HCT116 (cell line): ENCODE measurements at regions not wholly inside any gene's neighbourhood (a gene's known extent, or its start where the extent isn't known, plus 50 kb on each side); places are given as distances from the start of the nearest gene placed in this dataset.

ENCODE experiments used
- ATAC-seq: fragments of 200-7000 bp; cut with Tn5 transposase; 2 replicates; pipeline ENCODE4 v1.9.1; 2020; ENCODE audit warnings: mild to moderate bottlenecking, moderate library complexity
- BruUV-seq: library from RNA; stranded (reverse); fragments of 400-500 nt; replicated peaks from 2 replicates; lab custom pipeline; 2021; lab: Mats Ljungman, UMichigan
- CTCF ChIA-PET: fragments of 300-600 bp; sonication (Branson Sonifier 250); formaldehyde crosslinking; loops from one replicate; lab custom pipeline; 2021; ENCODE audit warnings: antibody characterized with exemption; lab: Charles Lee
- POLR2A ChIA-PET: fragments of 300-600, 350-600 bp; sonication (Branson Sonifier 250); formaldehyde crosslinking; loops from one replicate; lab custom pipeline; 2021; ENCODE audit warnings: antibody characterized with exemption; lab: Charles Lee
- RAD21 ChIA-PET, 2 experiments: fragments of 300-600 bp; sonication (Branson Sonifier 250); formaldehyde crosslinking; loops; one replicate each; lab custom pipeline; 2023; ENCODE audit warnings: low total read pairs in 2 of 2; ENCODE audit not compliant: uncharacterized antibody in 2 of 2, unreplicated experiment in 2 of 2, low non-redundant PET in 1 of 2; lab: Charles Lee
- DNase-seq: peaks from one replicate; pipeline ENCODE4 v3.0.0-alpha.2; 2010; ENCODE audit warnings: low read depth, low spot score
- H2AFZ ChIP-seq: fragments of 200-600 bp; shearing (Covaris generic), sonication (generic); 2 replicates; pipeline ENCODE4 v1.6.1; 2017; ENCODE audit warnings: low read depth, mixed run types, mixed read lengths, antibody characterized with exemption, low read length; ENCODE audit not compliant: poor library complexity, severe bottlenecking
- H3K27ac ChIP-seq: 2 replicates; pipeline ENCODE4 v1.5.1; 2012; ENCODE audit warnings: low read depth, low read length
- H3K27me3 ChIP-seq: fragments of 200-600 bp; sonication (generic); 2 replicates; pipeline ENCODE4 v1.6.1; 2016; ENCODE audit warnings: mixed run types, low read length, mixed read lengths; ENCODE audit not compliant: insufficient read depth
- H3K36me3 ChIP-seq, 2 experiments: fragments of 200-500 bp in 1 of 2; fragments of 200-600 bp in 1 of 2; sonication (Bioruptor generic) in 1 of 2; sonication (generic) in 1 of 2; 2 replicates each; pipeline versions ENCODE4 v1.5.1 to v1.6.1; 2014 to 2016; ENCODE audit warnings: low read length in 2 of 2, inconsistent platforms in 1 of 2, mixed read lengths in 1 of 2, mixed run types in 1 of 2; ENCODE audit not compliant: insufficient read depth in 2 of 2, control insufficient read depth in 1 of 2
- H3K4me1 ChIP-seq, 2 experiments: fragments of 200-600 bp in 1 of 2; sonication (generic) in 1 of 2; 2 replicates each; pipeline versions ENCODE4 v1.5.1 to v1.6.1; 2012 to 2017; ENCODE audit warnings: low read length in 2 of 2, inconsistent platforms in 1 of 2, mild to moderate bottlenecking in 1 of 2, mixed read lengths in 1 of 2, mixed run types in 1 of 2, moderate library complexity in 1 of 2; ENCODE audit not compliant: insufficient read depth in 2 of 2, control insufficient read depth in 1 of 2
- H3K4me2 ChIP-seq: fragments of 200-600 bp; sonication (generic); 2 replicates; pipeline ENCODE4 v1.6.1; 2017; ENCODE audit warnings: mixed run types, low read length, mixed read lengths
- H3K4me3 ChIP-seq, 2 experiments: fragments of 200-600 bp in 1 of 2; sonication (generic) in 1 of 2; replicated peaks in 1 of 2; 2 replicates each; pipeline ENCODE4 v1.5.1; 2011 to 2016; ENCODE audit warnings: low read length in 2 of 2, control low read depth in 1 of 2, low read depth in 1 of 2, mild to moderate bottlenecking in 1 of 2, mixed read lengths in 1 of 2, mixed run types in 1 of 2
- H3K79me2 ChIP-seq: fragments of 200-600 bp; sonication (generic); 2 replicates; pipeline ENCODE4 v1.6.1; 2017; ENCODE audit warnings: mild to moderate bottlenecking, mixed run types, low read length, moderate library complexity, mixed read lengths; ENCODE audit not compliant: insufficient read depth
- H3K9ac ChIP-seq: fragments of 200-600 bp; sonication (generic); 2 replicates; pipeline ENCODE4 v1.6.1; 2016; ENCODE audit warnings: low read length, mixed read lengths
- H3K9me2 ChIP-seq: fragments of 200-600 bp; sonication (generic), shearing (Covaris generic); 2 replicates; pipeline ENCODE4 v1.6.1; 2017; ENCODE audit warnings: mixed run types, mild to moderate bottlenecking, moderate library complexity; ENCODE audit not compliant: insufficient read depth
- H3K9me3 ChIP-seq, 2 experiments: fragments of 200-500 bp in 1 of 2; fragments of 200-600 bp in 1 of 2; sonication (Bioruptor generic) in 1 of 2; sonication (generic) in 1 of 2; 2 replicates each; pipeline ENCODE4 v1.6.1; 2014 to 2017; ENCODE audit warnings: low read length in 2 of 2, mixed read lengths in 2 of 2, inconsistent platforms in 1 of 2, low read depth in 1 of 2, mild to moderate bottlenecking in 1 of 2, mixed run types in 1 of 2, moderate library complexity in 1 of 2; ENCODE audit not compliant: control insufficient read depth in 1 of 2, insufficient read depth in 1 of 2
- H4K20me1 ChIP-seq: fragments of 200-600 bp; sonication (generic), shearing (Covaris generic); 2 replicates; pipeline ENCODE4 v1.6.1; 2017; ENCODE audit warnings: mixed run types, mild to moderate bottlenecking, moderate library complexity; ENCODE audit not compliant: insufficient read depth
- CBX3 ChIP-seq: IDR thresholded peaks from 2 replicates; pipeline ENCODE4 v1.6.1; 2012; ENCODE audit warnings: low read depth
- EGR1 ChIP-seq: IDR thresholded peaks from 2 replicates; pipeline ENCODE4 v1.6.1; 2012; ENCODE audit warnings: low read depth
- EZH2 ChIP-seq: fragments of 200-600 bp; sonication (generic); IDR thresholded peaks from 2 replicates; pipeline ENCODE4 v1.6.1; 2017; ENCODE audit warnings: antibody characterized with exemption, mixed run types
- EZH2phosphoT487 ChIP-seq: fragments of 200-600 bp; IDR thresholded peaks from 2 replicates; pipeline ENCODE4 v1.6.1; 2018; ENCODE audit warnings: antibody characterized with exemption, borderline replicate concordance
- FOSL1 ChIP-seq: IDR thresholded peaks from 2 replicates; pipeline ENCODE4 v1.6.1; 2012; ENCODE audit warnings: low read depth
- POLR2A ChIP-seq: IDR thresholded peaks from 2 replicates; pipeline ENCODE4 v1.7.0; 2011; ENCODE audit warnings: borderline replicate concordance; ENCODE audit not compliant: insufficient read depth, insufficient read length; ENCODE audit errors: extremely low read depth
- POLR2AphosphoS5 ChIP-seq: IDR thresholded peaks from 2 replicates; pipeline ENCODE4 v1.6.1; 2011; ENCODE audit warnings: mild to moderate bottlenecking, low read depth, low read length, moderate library complexity
- RAD21 ChIP-seq: IDR thresholded peaks from 2 replicates; pipeline ENCODE4 v1.6.1; 2012; ENCODE audit warnings: low read depth, mild to moderate bottlenecking
- SIN3A ChIP-seq: IDR thresholded peaks from 2 replicates; pipeline ENCODE4 v1.6.1; 2012; ENCODE audit warnings: low read depth
- SP1 ChIP-seq: IDR thresholded peaks from 2 replicates; pipeline ENCODE4 v1.6.1; 2012; ENCODE audit warnings: low read depth
- SRF ChIP-seq: IDR thresholded peaks from 2 replicates; pipeline ENCODE4 v1.6.1; 2012; ENCODE audit warnings: low read depth
- TCF7L2 ChIP-seq: IDR thresholded peaks from 2 replicates; pipeline ENCODE4 v1.7.0; 2011; ENCODE audit warnings: borderline replicate concordance, inconsistent platforms; ENCODE audit not compliant: insufficient read depth, insufficient read length; ENCODE audit errors: extremely low read depth
- YY1 ChIP-seq: IDR thresholded peaks from 2 replicates; pipeline ENCODE4 v1.6.1; 2011; ENCODE audit warnings: low read length, low read depth, moderate library complexity, mild to moderate bottlenecking; ENCODE audit not compliant: insufficient replicate concordance; ENCODE audit errors: extremely low read depth
- ZFX ChIP-seq: fragments of 450-650 bp; IDR thresholded peaks from 2 replicates; pipeline ENCODE4 v1.6.1; 2017
- intact Hi-C: fragments of 100-400 bp; cut with micrococcal nuclease; formaldehyde crosslinking; loops from 2 replicates; pipeline ENCODE4 v1.10.0; 2022
- TF ChIP-seq, protein P1 (sequence below), 3 experiments: fragments of 200-600 bp in 1 of 3; sonication (generic) in 1 of 3; IDR thresholded peaks in 2 of 3; conservative IDR thresholded peaks in 1 of 3; 2 replicates each; pipeline ENCODE4 v1.5.1; 2012 to 2017; ENCODE audit warnings: low read depth in 2 of 3, low read length in 2 of 3, antibody characterized with exemption in 1 of 3, borderline replicate concordance in 1 of 3, control low read depth in 1 of 3, mild to moderate bottlenecking in 1 of 3, mixed read lengths in 1 of 3, mixed run types in 1 of 3, moderate library complexity in 1 of 3; ENCODE audit not compliant: insufficient read depth in 1 of 3
- TF ChIP-seq, protein P2 (sequence below): IDR thresholded peaks from 2 replicates; pipeline ENCODE4 v1.6.1; 2012
- TF ChIP-seq, protein P3 (sequence below): IDR thresholded peaks from 2 replicates; pipeline ENCODE4 v1.6.1; 2011; ENCODE audit warnings: mild to moderate bottlenecking, low read length, moderate library complexity; ENCODE audit not compliant: insufficient replicate concordance; ENCODE audit errors: extremely low read depth
- TF ChIP-seq, protein P4 (sequence below): IDR thresholded peaks from 2 replicates; pipeline ENCODE4 v1.6.1; 2012
- TF ChIP-seq, protein P5 (sequence below): IDR thresholded peaks from 2 replicates; pipeline ENCODE4 v1.6.1; 2012; ENCODE audit warnings: low read depth

DNA sequence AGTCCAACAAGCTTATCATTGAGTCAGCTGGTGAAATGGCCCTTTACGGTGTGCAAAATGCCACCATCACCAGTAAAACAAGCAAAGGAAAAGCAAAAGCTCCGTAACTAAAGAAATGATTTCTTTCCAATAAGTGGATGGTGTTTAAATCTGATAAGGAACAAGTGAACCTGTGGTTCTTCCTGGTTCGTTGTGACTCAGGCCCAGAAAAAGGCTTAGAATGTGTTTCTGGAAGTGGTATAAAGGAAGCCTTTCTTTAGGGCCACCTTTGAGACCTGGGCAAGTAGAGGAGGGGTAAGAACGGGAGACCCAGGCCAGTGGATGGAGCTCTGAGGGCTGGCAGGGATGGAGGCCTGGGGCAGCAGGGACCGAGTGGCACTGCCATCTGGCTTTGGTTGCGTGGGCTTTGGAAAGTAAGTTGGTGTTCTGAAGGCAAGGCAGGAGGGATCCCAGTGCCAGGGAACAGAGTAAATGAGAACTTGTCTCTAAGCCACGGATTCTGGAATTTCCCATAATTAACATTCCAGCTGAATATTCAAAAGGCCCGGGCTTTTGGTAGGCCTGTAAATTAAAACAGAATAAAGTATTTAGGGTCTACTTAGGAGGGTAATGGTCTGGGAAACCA is 87.9 kb upstream of the LMO4 start:
- no peaks in the 10 kb centered on the region for H3K9me3 ChIP-seq
- no peak overlapping the region for H3K4me3 ChIP-seq
- BruUV-seq: no TSS peak
- H3K79me2 ChIP-seq: no peaks in the 10 kb centered on the region
- no peak overlapping the region for H3K9ac ChIP-seq
- no peak for DNase-seq
- H2AFZ ChIP-seq: no peak overlapping the region
- intact Hi-C loops: no loop called here
- H4K20me1 ChIP-seq: no peaks in the 10 kb centered on the region
- ChIA-PET POLR2A (no interaction called here), RAD21 (no interaction called here), CTCF (no interaction called here)
- no peak for ATAC-seq
- no peaks in the 10 kb centered on the region for H3K27me3 ChIP-seq
- no peak overlapping the region for H3K4me2 ChIP-seq
- H3K9me2 ChIP-seq: no peaks in the 10 kb centered on the region
- H3K36me3 ChIP-seq: no peaks in the 10 kb centered on the region
- no peak for TF ChIP-seq POLR2A
- TF ChIP-seq FOSL1: no peak
- no peak for TF ChIP-seq EZH2
- no peak for TF ChIP-seq SRF
- TF ChIP-seq SP1: no peak
- TF ChIP-seq POLR2AphosphoS5: no peak
- no peak for TF ChIP-seq EZH2phosphoT487
- TF ChIP-seq YY1: no peak
- TF ChIP-seq, protein P1, sequence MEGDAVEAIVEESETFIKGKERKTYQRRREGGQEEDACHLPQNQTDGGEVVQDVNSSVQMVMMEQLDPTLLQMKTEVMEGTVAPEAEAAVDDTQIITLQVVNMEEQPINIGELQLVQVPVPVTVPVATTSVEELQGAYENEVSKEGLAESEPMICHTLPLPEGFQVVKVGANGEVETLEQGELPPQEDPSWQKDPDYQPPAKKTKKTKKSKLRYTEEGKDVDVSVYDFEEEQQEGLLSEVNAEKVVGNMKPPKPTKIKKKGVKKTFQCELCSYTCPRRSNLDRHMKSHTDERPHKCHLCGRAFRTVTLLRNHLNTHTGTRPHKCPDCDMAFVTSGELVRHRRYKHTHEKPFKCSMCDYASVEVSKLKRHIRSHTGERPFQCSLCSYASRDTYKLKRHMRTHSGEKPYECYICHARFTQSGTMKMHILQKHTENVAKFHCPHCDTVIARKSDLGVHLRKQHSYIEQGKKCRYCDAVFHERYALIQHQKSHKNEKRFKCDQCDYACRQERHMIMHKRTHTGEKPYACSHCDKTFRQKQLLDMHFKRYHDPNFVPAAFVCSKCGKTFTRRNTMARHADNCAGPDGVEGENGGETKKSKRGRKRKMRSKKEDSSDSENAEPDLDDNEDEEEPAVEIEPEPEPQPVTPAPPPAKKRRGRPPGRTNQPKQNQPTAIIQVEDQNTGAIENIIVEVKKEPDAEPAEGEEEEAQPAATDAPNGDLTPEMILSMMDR (IDR thresholded peaks at IDR 0.05 in 2 of 3, conservative IDR thresholded peaks at IDR 0.05 in 1 of 3; ENCODE audit: borderline replicate concordance in 1 of 3, insufficient read depth in 1 of 3, low read depth in 2 of 3, low read length in 2 of 3): no peak
- TF ChIP-seq, protein P2, sequence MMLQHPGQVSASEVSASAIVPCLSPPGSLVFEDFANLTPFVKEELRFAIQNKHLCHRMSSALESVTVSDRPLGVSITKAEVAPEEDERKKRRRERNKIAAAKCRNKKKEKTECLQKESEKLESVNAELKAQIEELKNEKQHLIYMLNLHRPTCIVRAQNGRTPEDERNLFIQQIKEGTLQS: no peak
- TF ChIP-seq RAD21: no peak
- no peak for TF ChIP-seq SIN3A
- TF ChIP-seq TCF7L2: no peak
- TF ChIP-seq, protein P3, sequence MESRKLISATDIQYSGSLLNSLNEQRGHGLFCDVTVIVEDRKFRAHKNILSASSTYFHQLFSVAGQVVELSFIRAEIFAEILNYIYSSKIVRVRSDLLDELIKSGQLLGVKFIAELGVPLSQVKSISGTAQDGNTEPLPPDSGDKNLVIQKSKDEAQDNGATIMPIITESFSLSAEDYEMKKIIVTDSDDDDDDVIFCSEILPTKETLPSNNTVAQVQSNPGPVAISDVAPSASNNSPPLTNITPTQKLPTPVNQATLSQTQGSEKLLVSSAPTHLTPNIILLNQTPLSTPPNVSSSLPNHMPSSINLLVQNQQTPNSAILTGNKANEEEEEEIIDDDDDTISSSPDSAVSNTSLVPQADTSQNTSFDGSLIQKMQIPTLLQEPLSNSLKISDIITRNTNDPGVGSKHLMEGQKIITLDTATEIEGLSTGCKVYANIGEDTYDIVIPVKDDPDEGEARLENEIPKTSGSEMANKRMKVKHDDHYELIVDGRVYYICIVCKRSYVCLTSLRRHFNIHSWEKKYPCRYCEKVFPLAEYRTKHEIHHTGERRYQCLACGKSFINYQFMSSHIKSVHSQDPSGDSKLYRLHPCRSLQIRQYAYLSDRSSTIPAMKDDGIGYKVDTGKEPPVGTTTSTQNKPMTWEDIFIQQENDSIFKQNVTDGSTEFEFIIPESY: no peak
- no peak for TF ChIP-seq EGR1
- TF ChIP-seq, protein P4, sequence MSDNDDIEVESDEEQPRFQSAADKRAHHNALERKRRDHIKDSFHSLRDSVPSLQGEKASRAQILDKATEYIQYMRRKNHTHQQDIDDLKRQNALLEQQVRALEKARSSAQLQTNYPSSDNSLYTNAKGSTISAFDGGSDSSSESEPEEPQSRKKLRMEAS: no peak
- no peak for TF ChIP-seq ZFX
- TF ChIP-seq, protein P5, sequence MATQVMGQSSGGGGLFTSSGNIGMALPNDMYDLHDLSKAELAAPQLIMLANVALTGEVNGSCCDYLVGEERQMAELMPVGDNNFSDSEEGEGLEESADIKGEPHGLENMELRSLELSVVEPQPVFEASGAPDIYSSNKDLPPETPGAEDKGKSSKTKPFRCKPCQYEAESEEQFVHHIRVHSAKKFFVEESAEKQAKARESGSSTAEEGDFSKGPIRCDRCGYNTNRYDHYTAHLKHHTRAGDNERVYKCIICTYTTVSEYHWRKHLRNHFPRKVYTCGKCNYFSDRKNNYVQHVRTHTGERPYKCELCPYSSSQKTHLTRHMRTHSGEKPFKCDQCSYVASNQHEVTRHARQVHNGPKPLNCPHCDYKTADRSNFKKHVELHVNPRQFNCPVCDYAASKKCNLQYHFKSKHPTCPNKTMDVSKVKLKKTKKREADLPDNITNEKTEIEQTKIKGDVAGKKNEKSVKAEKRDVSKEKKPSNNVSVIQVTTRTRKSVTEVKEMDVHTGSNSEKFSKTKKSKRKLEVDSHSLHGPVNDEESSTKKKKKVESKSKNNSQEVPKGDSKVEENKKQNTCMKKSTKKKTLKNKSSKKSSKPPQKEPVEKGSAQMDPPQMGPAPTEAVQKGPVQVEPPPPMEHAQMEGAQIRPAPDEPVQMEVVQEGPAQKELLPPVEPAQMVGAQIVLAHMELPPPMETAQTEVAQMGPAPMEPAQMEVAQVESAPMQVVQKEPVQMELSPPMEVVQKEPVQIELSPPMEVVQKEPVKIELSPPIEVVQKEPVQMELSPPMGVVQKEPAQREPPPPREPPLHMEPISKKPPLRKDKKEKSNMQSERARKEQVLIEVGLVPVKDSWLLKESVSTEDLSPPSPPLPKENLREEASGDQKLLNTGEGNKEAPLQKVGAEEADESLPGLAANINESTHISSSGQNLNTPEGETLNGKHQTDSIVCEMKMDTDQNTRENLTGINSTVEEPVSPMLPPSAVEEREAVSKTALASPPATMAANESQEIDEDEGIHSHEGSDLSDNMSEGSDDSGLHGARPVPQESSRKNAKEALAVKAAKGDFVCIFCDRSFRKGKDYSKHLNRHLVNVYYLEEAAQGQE: no peak
- no peak for TF ChIP-seq CBX3
- H3K27ac ChIP-seq: no peak overlapping the region
- H3K4me1 ChIP-seq: no peaks in the 10 kb centered on the region
